GM13976 (cell line): ENCODE measurements at regions not wholly inside any gene's neighbourhood (a gene's known extent, or its start where the extent isn't known, plus 50 kb on each side); places are given as distances from the start of the nearest gene placed in this dataset.
"Not testable (repeated sequence)": the region's sequence is repeated elsewhere in the genome, so short reads cannot be mapped to it uniquely, and the experiment has no call there.

ENCODE experiments used
- DNase-seq: peaks from one replicate; pipeline ENCODE4 v3.0.0; 2012; ENCODE audit warnings: low spot score
- in situ Hi-C: fragments of 300-500 bp; cut with MboI; formaldehyde crosslinking; loops from one replicate; pipeline ENCODE4 v1.12.0; 2022; ENCODE audit warnings: low sequenced_read_pairs, mixed read lengths, inconsistent platforms; ENCODE audit not compliant: unreplicated experiment
- TF ChIP-seq, protein P1 (sequence below): IDR thresholded peaks from 2 replicates; pipeline ENCODE4 v1.5.1; 2012; ENCODE audit warnings: borderline replicate concordance, mild to moderate bottlenecking; ENCODE audit not compliant: insufficient read depth; ENCODE audit errors: extremely low read depth, missing control alignments, control extremely low read depth

DNA sequence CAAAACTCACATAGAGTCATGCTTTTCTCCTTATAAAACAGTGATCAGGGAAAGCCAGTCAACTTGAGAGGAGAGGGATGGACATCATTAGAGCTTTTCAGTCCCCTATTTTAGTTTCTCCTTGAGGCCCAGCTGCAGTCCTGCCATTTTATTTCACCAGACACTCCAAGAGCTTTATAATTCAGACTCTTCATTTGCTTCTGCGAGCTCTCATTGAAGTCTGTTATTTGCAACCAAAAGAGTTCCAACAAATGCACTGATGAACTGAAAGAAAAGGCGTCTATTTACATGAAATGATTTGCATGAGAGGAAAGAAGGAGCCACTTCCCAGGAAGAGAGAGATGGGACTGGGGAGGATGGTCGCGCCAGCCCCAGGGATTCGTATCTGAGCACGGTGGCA, 86.8 kb downstream of the NDUFA12 start:
- TF ChIP-seq, protein P1, sequence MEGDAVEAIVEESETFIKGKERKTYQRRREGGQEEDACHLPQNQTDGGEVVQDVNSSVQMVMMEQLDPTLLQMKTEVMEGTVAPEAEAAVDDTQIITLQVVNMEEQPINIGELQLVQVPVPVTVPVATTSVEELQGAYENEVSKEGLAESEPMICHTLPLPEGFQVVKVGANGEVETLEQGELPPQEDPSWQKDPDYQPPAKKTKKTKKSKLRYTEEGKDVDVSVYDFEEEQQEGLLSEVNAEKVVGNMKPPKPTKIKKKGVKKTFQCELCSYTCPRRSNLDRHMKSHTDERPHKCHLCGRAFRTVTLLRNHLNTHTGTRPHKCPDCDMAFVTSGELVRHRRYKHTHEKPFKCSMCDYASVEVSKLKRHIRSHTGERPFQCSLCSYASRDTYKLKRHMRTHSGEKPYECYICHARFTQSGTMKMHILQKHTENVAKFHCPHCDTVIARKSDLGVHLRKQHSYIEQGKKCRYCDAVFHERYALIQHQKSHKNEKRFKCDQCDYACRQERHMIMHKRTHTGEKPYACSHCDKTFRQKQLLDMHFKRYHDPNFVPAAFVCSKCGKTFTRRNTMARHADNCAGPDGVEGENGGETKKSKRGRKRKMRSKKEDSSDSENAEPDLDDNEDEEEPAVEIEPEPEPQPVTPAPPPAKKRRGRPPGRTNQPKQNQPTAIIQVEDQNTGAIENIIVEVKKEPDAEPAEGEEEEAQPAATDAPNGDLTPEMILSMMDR, result no peak
- in situ Hi-C loops, result no loop called here
- no peak for DNase-seq

DNA sequence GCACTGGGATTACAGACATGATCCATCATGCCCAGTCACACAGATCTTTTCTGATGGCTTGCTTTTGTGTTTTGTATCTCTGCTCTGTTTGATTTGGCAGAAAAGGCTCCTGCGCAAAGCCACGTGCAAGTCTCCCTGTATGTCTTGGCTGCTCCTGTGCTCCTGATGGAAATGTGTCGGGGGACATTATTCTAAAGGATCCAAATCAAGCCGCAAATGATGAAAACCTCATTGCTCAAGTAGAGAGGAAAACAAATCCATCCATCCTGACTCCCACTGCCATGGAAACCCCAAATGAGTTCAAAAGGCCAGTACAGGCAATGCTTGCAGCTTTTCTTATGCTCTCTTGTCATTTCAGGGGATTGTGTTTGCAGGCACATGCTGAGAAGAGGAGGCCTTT, 93.8 kb downstream of the NDUFA12 start:
- in situ Hi-C loops, result no loop called here
- TF ChIP-seq, protein P1, result no peak
- DNase-seq, result no peak

GRCh38 chr12:94905749-94906148, 97.7 kb downstream of the NDUFA12 start:
- in situ Hi-C loops, DNase-seq: not testable (repeated sequence)

DNA sequence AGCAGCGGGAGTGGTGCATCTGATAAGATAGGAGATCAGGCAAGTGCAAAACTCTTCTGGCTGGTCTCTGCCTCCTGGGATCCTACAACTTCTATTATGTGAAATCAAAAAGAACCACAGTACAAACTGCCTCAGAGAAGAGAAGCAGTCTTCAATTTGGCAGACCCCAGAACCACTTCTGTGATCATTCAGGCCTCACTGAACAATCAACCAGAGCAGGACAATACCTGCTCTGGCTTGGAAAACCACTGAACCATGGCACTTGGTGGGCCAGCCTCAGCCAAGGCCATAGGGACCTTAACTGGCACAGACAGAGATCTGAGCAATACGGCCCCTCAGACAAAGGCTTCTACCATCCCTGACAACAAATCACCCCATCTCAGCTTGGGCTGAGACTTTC, 103.0 kb downstream of the NDUFA12 start:
- in situ Hi-C loops, result no loop called here
- TF ChIP-seq, protein P1, result no peak
- no peak for DNase-seq

DNA sequence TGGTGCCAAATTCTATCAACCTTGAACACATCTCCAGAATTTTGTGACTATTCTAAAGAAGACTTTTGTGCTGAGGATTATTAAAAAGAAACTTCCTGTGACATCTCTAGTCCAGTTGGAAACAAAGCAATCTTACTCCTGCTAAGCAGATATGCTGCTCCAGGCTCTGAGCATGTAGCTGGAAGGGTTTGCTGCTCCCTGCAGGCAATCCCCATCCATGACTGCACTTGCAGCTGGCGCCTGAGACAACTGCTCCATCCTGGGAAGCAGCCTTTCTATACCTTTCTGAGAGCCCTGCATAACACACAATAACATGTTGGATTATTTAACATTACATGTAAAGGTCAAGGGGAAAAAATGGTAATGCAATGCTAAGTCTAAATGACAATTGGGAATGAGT, 105.1 kb downstream of the NDUFA12 start:
- no peak for DNase-seq
- TF ChIP-seq, protein P1, result no peak
- in situ Hi-C loops, result loop anchor here (25.0 kb wide), 1 partner anchor 761 kb away; the partner anchor contains the start of gene PLXNC1

DNA sequence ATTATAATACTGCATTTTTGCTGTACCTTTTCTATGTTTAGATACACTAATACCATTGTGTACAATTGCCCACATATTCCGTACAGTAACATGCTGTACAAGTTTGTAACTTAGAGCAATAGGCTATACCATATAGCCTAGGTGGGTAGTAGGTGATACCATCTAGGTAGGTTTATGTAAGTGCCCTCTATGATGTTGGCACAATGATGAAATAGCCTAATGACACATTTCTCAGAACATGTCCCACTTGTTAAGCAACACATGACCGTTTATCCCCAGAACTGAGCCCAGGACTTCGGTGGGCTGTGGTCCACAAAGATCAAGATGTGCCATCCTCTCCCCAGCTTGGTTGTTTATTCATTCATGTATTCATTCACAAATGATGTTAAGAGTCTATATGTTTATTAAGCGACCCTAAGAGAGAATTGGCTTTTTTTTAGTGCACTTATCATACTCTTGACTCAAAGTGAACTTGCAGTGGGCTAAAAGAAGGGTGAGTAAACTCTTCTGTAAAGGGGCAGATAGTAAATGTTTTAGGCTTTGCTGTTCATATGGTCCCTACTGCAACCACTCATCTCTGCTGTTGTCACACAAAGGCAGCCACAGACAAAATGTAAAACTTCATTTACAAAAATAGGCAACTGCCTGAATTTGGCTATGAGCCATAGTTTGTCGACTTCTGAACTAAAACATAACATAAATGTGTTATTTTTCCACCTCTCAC, 110.8 kb downstream of the NDUFA12 start:
- TF ChIP-seq, protein P1, result no peak
- no peak for DNase-seq
- in situ Hi-C loops, result loop anchor here (25.0 kb wide), 1 partner anchor 755 kb away; the partner anchor contains the start of gene PLXNC1

DNA sequence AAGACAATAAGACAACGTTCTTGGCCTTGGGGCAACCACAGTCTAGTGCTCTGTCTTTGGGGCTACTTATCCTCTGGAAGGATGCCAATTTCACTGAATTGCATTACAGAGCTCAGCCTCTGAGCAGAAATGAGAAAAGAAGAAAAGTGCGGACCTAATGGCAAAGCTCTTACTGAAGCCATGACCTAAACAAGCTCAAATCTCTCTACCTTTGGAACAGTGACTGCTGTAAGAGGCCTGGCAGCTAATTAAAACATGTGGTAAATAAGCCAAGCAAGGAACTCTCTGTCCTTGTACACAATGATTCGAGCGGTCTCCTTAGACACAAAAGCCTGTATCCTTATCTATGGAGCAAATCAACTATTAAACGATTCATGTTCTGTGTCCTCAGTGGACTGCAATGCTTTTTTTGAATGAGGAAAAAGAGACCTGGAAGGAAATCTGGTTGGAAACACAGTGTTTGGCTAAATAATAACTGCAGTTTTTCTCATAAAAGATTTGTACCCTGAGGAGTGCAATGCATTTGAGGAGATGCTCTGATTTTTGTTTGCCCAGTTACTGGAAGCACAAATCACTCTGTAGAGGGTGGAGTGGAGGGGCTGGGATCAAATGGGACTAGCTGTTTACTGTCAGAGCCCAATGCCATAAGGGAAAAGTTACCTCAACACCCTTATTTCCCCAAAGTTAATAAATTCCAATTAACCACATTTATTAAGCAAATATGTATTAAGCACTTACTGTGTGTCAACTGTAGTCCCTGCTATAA, 113.9 kb downstream of the NDUFA12 start:
- TF ChIP-seq, protein P1, result no peak
- DNase-seq, result no peak
- in situ Hi-C loops, result loop anchor here (25.0 kb wide), 1 partner anchor 752 kb away; the partner anchor contains the start of gene PLXNC1
